CD8-positive, alpha-beta memory T cell (primary cell): ENCODE measurements at regions not wholly inside any gene's neighbourhood (a gene's known extent, or its start where the extent isn't known, plus 50 kb on each side); places are given as distances from the start of the nearest gene placed in this dataset.

Experiments
- CTCF ChIA-PET: fragments of 350-600 bp; sonication (Branson Sonifier 250); formaldehyde crosslinking; loops from one replicate; lab custom pipeline; 2021; ENCODE audit warnings: antibody characterized with exemption; lab: Charles Lee
- POLR2A ChIA-PET: fragments of 350-600 bp; sonication (Branson Sonifier 250); formaldehyde crosslinking; loops from one replicate; lab custom pipeline; 2021; ENCODE audit warnings: antibody characterized with exemption; lab: Charles Lee
- DNase-seq, 5 donors: peaks; one replicate each; pipeline versions ENCODE4 v3.0.0 to v3.0.0-alpha.2; 2020 to 2022; ENCODE audit warnings: mixed read lengths in 1 of 5
- H3K27ac ChIP-seq: one replicate; pipeline ENCODE4 v1.7.0; 2013; ENCODE audit warnings: low read depth, mild to moderate bottlenecking, low read length, moderate library complexity
- H3K27me3 ChIP-seq: 2 replicates; pipeline ENCODE4 v1.7.0; 2013; ENCODE audit warnings: low read length, mild to moderate bottlenecking; ENCODE audit not compliant: insufficient read depth, poor library complexity, severe bottlenecking
- H3K36me3 ChIP-seq: 2 replicates; pipeline ENCODE4 v1.7.0; 2013; ENCODE audit warnings: mild to moderate bottlenecking, low read length, moderate library complexity; ENCODE audit not compliant: insufficient read depth
- H3K4me1 ChIP-seq: 2 replicates; pipeline ENCODE4 v1.7.0; 2013; ENCODE audit warnings: mild to moderate bottlenecking, low read length, moderate library complexity; ENCODE audit not compliant: insufficient read depth
- H3K4me3 ChIP-seq: 2 replicates; pipeline ENCODE4 v1.7.0; 2013; ENCODE audit warnings: mild to moderate bottlenecking, low read length
- H3K9me3 ChIP-seq: 2 replicates; pipeline ENCODE4 v1.7.0; 2013; ENCODE audit warnings: mild to moderate bottlenecking, low read length
- H3K27ac Mint-ChIP-seq, 8 donors: one replicate each; pipeline ENCODE4 v1.8.0; 2020 to 2021; ENCODE audit warnings: mixed read lengths in 8 of 8, mild to moderate bottlenecking in 6 of 8, inconsistent platforms in 3 of 8, moderate library complexity in 3 of 8
- H3K27me3 Mint-ChIP-seq, 2 donors: one replicate each; pipeline ENCODE4 v1.8.0; 2020 to 2021; ENCODE audit warnings: mixed read lengths in 2 of 2, mild to moderate bottlenecking in 1 of 2, moderate library complexity in 1 of 2
- H3K36me3 Mint-ChIP-seq, 3 donors: one replicate each; pipeline ENCODE4 v1.8.0; 2020 to 2021; ENCODE audit warnings: mixed read lengths in 3 of 3, inconsistent platforms in 1 of 3, mild to moderate bottlenecking in 1 of 3
- H3K4me1 Mint-ChIP-seq, 3 donors: one replicate each; pipeline ENCODE4 v1.8.0; 2020 to 2021; ENCODE audit warnings: mixed read lengths in 3 of 3, inconsistent platforms in 1 of 3, mild to moderate bottlenecking in 1 of 3
- H3K4me3 Mint-ChIP-seq, 7 donors: one replicate each; pipeline ENCODE4 v1.8.0; 2020 to 2021; ENCODE audit warnings: mixed read lengths in 7 of 7, mild to moderate bottlenecking in 6 of 7, moderate library complexity in 4 of 7, inconsistent platforms in 2 of 7
- H3K9me3 Mint-ChIP-seq, 5 donors: one replicate each; pipeline ENCODE4 v1.8.0; 2020 to 2022; ENCODE audit warnings: mixed read lengths in 5 of 5, mild to moderate bottlenecking in 3 of 5, moderate library complexity in 2 of 5, inconsistent platforms in 1 of 5

GRCh38 chr2:60092781-60093180 is 460.7 kb downstream of the BCL11A start:
- no peak for DNase-seq
- H3K4me1 ChIP-seq = no peaks in the 10 kb centered on the region
- H3K9me3 ChIP-seq = no peaks in the 10 kb centered on the region
- H3K27me3 Mint-ChIP-seq = no peaks in the 10 kb centered on the region
- no peak overlapping the region for H3K27ac ChIP-seq
- CTCF ChIA-PET = no interaction called here
- H3K36me3 ChIP-seq = no peaks in the 10 kb centered on the region
- POLR2A ChIA-PET = no interaction called here
- no peaks in the 10 kb centered on the region for H3K36me3 Mint-ChIP-seq
- H3K27ac Mint-ChIP-seq = no peak overlapping the region
- no peaks in the 10 kb centered on the region for H3K27me3 ChIP-seq
- H3K4me1 Mint-ChIP-seq = no peaks in the 10 kb centered on the region
- H3K4me3 ChIP-seq = no peak overlapping the region
- H3K9me3 Mint-ChIP-seq = peaks cover 0 to 2% (median 0%) of the 10 kb centered on the region in 5 donors
- no peak overlapping the region for H3K4me3 Mint-ChIP-seq

GRCh38 chr2:60091894-60092293 is 461.6 kb downstream of the BCL11A start:
- Mint-ChIP-seq H3K36me3 (no peaks in the 10 kb centered on the region), H3K27ac (no peak overlapping the region), H3K27me3 (no peaks in the 10 kb centered on the region), H3K9me3 (peaks cover 0 to 2% (median 0%) of the 10 kb centered on the region in 5 donors), H3K4me3 (no peak overlapping the region), H3K4me1 (no peaks in the 10 kb centered on the region)
- ChIA-PET POLR2A (no interaction called here), CTCF (no interaction called here)
- Histone ChIP-seq H3K27me3 (no peaks in the 10 kb centered on the region), H3K4me3 (no peak overlapping the region), H3K36me3 (no peaks in the 10 kb centered on the region), H3K9me3 (no peaks in the 10 kb centered on the region), H3K27ac (no peak overlapping the region), H3K4me1 (no peaks in the 10 kb centered on the region)
- DNase-seq = no peak

GRCh38 chr2:60091266-60091665 is 462.2 kb downstream of the BCL11A start:
- Histone ChIP-seq H3K4me1 (no peaks in the 10 kb centered on the region), H3K27me3 (no peaks in the 10 kb centered on the region), H3K4me3 (no peak overlapping the region), H3K27ac (no peak overlapping the region), H3K36me3 (no peaks in the 10 kb centered on the region), H3K9me3 (no peaks in the 10 kb centered on the region)
- H3K27me3 Mint-ChIP-seq = no peaks in the 10 kb centered on the region
- POLR2A ChIA-PET = no interaction called here
- H3K36me3 Mint-ChIP-seq = no peaks in the 10 kb centered on the region
- CTCF ChIA-PET = no interaction called here
- peaks cover 0 to 2% (median 0%) of the 10 kb centered on the region in 5 donors for H3K9me3 Mint-ChIP-seq
- no peak overlapping the region for H3K4me3 Mint-ChIP-seq
- no peaks in the 10 kb centered on the region for H3K4me1 Mint-ChIP-seq
- DNase-seq = no peak
- H3K27ac Mint-ChIP-seq = peak overlapping the region in 1 of 8 donors; percentile 19

GRCh38 chr2:60079562-60079961 is 473.9 kb downstream of the BCL11A start:
- H3K36me3 Mint-ChIP-seq = no peaks in the 10 kb centered on the region
- no peaks in the 10 kb centered on the region for H3K4me1 ChIP-seq
- no peak overlapping the region for H3K4me3 Mint-ChIP-seq
- peaks cover 3 to 9% (median 6%) of the 10 kb centered on the region in 5 donors for H3K9me3 Mint-ChIP-seq
- H3K27me3 ChIP-seq = no peaks in the 10 kb centered on the region
- H3K27me3 Mint-ChIP-seq = peaks cover 0 to 2% of the 10 kb centered on the region in 2 donors
- no peak overlapping the region for H3K27ac ChIP-seq
- CTCF ChIA-PET = no interaction called here
- H3K9me3 ChIP-seq = no peaks in the 10 kb centered on the region
- no peaks in the 10 kb centered on the region for H3K4me1 Mint-ChIP-seq
- no peaks in the 10 kb centered on the region for H3K36me3 ChIP-seq
- DNase-seq = no peak
- H3K27ac Mint-ChIP-seq = no peak overlapping the region
- no peak overlapping the region for H3K4me3 ChIP-seq
- POLR2A ChIA-PET = no interaction called here

GRCh38 chr2:60075048-60075447 is 478.4 kb downstream of the BCL11A start:
- Mint-ChIP-seq H3K27me3 (peaks cover 0 to 2% of the 10 kb centered on the region in 2 donors), H3K9me3 (peaks cover 0 to 4% (median 2%) of the 10 kb centered on the region in 5 donors), H3K36me3 (no peaks in the 10 kb centered on the region), H3K27ac (peak overlapping the region in 1 of 8 donors; percentile 63), H3K4me1 (no peaks in the 10 kb centered on the region), H3K4me3 (no peak overlapping the region)
- ChIA-PET CTCF (no interaction called here), POLR2A (no interaction called here)
- Histone ChIP-seq H3K4me3 (no peak overlapping the region), H3K27ac (no peak overlapping the region), H3K9me3 (no peaks in the 10 kb centered on the region), H3K27me3 (no peaks in the 10 kb centered on the region), H3K36me3 (no peaks in the 10 kb centered on the region), H3K4me1 (no peaks in the 10 kb centered on the region)
- no peak for DNase-seq

GRCh38 chr2:60073201-60073600 is 480.3 kb downstream of the BCL11A start:
- Mint-ChIP-seq H3K4me3 (no peak overlapping the region), H3K36me3 (no peaks in the 10 kb centered on the region), H3K9me3 (peaks cover 0 to 4% (median 2%) of the 10 kb centered on the region in 5 donors), H3K27ac (no peak overlapping the region), H3K27me3 (peaks cover 0 to 2% of the 10 kb centered on the region in 2 donors), H3K4me1 (no peaks in the 10 kb centered on the region)
- ChIA-PET CTCF (no interaction called here), POLR2A (no interaction called here)
- no peaks in the 10 kb centered on the region for H3K36me3 ChIP-seq
- H3K27ac ChIP-seq = no peak overlapping the region
- no peak overlapping the region for H3K4me3 ChIP-seq
- DNase-seq = no peak
- H3K4me1 ChIP-seq = no peaks in the 10 kb centered on the region
- no peaks in the 10 kb centered on the region for H3K9me3 ChIP-seq
- no peaks in the 10 kb centered on the region for H3K27me3 ChIP-seq

GRCh38 chr2:60072609-60073008 is 480.8 kb downstream of the BCL11A start:
- POLR2A ChIA-PET = no interaction called here
- Mint-ChIP-seq H3K36me3 (no peaks in the 10 kb centered on the region), H3K9me3 (peaks cover 0 to 4% (median 2%) of the 10 kb centered on the region in 5 donors), H3K27me3 (peaks cover 0 to 2% of the 10 kb centered on the region in 2 donors), H3K4me3 (no peak overlapping the region), H3K4me1 (no peaks in the 10 kb centered on the region), H3K27ac (no peak overlapping the region)
- DNase-seq = no peak
- Histone ChIP-seq H3K4me1 (no peaks in the 10 kb centered on the region), H3K9me3 (no peaks in the 10 kb centered on the region), H3K36me3 (no peaks in the 10 kb centered on the region), H3K4me3 (no peak overlapping the region), H3K27me3 (no peaks in the 10 kb centered on the region), H3K27ac (no peak overlapping the region)
- CTCF ChIA-PET = no interaction called here

GRCh38 chr2:60071490-60071831 is 482.0 kb downstream of the BCL11A start:
- H3K4me3 ChIP-seq = no peak overlapping the region
- Mint-ChIP-seq H3K36me3 (no peaks in the 10 kb centered on the region), H3K27me3 (peaks cover 0 to 2% of the 10 kb centered on the region in 2 donors), H3K27ac (no peak overlapping the region), H3K4me1 (no peaks in the 10 kb centered on the region), H3K4me3 (no peak overlapping the region), H3K9me3 (peaks cover 0 to 4% (median 2%) of the 10 kb centered on the region in 5 donors)
- CTCF ChIA-PET = no interaction called here
- H3K9me3 ChIP-seq = no peaks in the 10 kb centered on the region
- no peaks in the 10 kb centered on the region for H3K4me1 ChIP-seq
- H3K27ac ChIP-seq = no peak overlapping the region
- POLR2A ChIA-PET = no interaction called here
- H3K36me3 ChIP-seq = no peaks in the 10 kb centered on the region
- DNase-seq = no peak
- no peaks in the 10 kb centered on the region for H3K27me3 ChIP-seq
